ENCODE measurements at regions not wholly inside any gene's neighbourhood (a gene's known extent, or its start where the extent isn't known, plus 50 kb on each side); places are given as distances from the start of the nearest gene placed in this dataset.

DNA sequence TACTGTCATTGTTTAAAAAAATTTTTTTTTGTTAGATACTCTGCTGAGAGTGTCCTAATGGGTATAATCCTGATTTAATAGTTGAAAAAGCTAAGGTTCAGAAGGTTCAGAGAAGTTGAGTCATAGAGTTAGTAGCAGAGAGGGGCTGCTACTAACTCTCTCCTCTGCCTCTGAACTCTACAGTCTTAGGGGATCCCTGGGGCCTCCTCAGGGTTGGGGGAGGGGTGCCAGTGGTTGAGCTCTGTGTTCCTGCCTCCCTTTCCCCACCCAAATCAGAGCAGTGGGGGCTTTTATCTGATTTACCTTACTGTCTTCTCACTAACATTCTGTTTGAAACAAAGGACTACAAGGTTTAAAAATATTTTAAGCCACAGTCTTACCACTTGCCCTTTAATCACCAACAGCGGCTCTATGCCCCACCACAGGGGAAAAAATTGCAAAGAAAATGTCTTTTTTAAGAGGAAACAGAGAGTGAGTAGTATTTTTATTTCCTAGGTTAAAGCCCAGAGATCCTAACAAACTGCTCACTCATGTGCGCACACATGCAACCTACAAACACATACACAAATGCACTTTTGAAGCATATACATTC is 102.2 kb upstream of the ATP6AP2 start:
- ATAC-seq (ENCODE audit: low read depth) (no peak), DNase-seq (no peak)
- Histone ChIP-seq H4K20me1 (ENCODE audit: control insufficient read depth, insufficient read depth, low read length, poor library complexity, severe bottlenecking) (no peaks in the 10 kb centered on the region), H3K79me2 (ENCODE audit: control insufficient read depth, insufficient read depth, low read length) (no peaks in the 10 kb centered on the region), H2AFZ (ENCODE audit: insufficient read depth, low read depth, low read length, poor library complexity, severe bottlenecking) (no peak overlapping the region), H3K27ac (ENCODE audit: low read length in 2 of 2) (no peak overlapping the region), H3K4me1 (ENCODE audit: control insufficient read depth in 2 of 2, insufficient read depth in 2 of 2, low read length in 2 of 2) (peaks cover under 1 to 1% of the 10 kb centered on the region in 2 donors), H3K4me2 (replicated peaks; ENCODE audit: low read depth, low read length, poor library complexity, severe bottlenecking) (no peak overlapping the region), H3K9ac (ENCODE audit: low read length) (no peak overlapping the region), H3K36me3 (replicated peaks in 1 of 2; ENCODE audit: control extremely low read depth in 1 of 2, control insufficient read depth in 1 of 2, extremely low read depth in 1 of 2, insufficient read depth in 2 of 2, low read length in 1 of 2) (no peaks in the 10 kb centered on the region), H3K9me3 (ENCODE audit: control extremely low read depth in 1 of 3, control insufficient read depth in 2 of 3, insufficient read depth in 1 of 3, low read length in 2 of 3) (no peaks in the 10 kb centered on the region), H3K27me3 (replicated peaks in 1 of 4; ENCODE audit: control extremely low read depth in 1 of 4, control insufficient read depth in 3 of 4, insufficient read depth in 4 of 4, low read length in 3 of 4) (peaks cover 0 to 5% (median 0%) of the 10 kb centered on the region in 4 experiments), H3K4me3 (ENCODE audit: control extremely low read depth in 1 of 5, extremely low read depth in 1 of 5, insufficient read depth in 1 of 5, low read depth in 2 of 5, low read length in 4 of 5) (no peak overlapping the region)
- Mint-ChIP-seq H3K27ac (no peak overlapping the region), H3K4me1 (peaks cover 1% of the 10 kb centered on the region), H3K9me3 (ENCODE audit: insufficient read depth) (no peaks in the 10 kb centered on the region), H3K27me3 (peaks cover 11% of the 10 kb centered on the region), H3K4me3 (no peak overlapping the region)
- TF ChIP-seq, protein P1, sequence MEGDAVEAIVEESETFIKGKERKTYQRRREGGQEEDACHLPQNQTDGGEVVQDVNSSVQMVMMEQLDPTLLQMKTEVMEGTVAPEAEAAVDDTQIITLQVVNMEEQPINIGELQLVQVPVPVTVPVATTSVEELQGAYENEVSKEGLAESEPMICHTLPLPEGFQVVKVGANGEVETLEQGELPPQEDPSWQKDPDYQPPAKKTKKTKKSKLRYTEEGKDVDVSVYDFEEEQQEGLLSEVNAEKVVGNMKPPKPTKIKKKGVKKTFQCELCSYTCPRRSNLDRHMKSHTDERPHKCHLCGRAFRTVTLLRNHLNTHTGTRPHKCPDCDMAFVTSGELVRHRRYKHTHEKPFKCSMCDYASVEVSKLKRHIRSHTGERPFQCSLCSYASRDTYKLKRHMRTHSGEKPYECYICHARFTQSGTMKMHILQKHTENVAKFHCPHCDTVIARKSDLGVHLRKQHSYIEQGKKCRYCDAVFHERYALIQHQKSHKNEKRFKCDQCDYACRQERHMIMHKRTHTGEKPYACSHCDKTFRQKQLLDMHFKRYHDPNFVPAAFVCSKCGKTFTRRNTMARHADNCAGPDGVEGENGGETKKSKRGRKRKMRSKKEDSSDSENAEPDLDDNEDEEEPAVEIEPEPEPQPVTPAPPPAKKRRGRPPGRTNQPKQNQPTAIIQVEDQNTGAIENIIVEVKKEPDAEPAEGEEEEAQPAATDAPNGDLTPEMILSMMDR (IDR thresholded peaks at IDR 0.05): no peak
- no peak for TF ChIP-seq EZH2 (IDR thresholded peaks at IDR 0.05; ENCODE audit: borderline replicate concordance, insufficient read depth, low read depth, low read length, poor library complexity, severe bottlenecking)
- WGBS (ENCODE audit: insufficient coverage): no CpG with 5 or more reads among the region's 2 CpGs
- POLR2A ChIA-PET: no interaction called here
- intact Hi-C loops (cut with micrococcal nuclease): no loop called here
- CTCF ChIA-PET: no interaction called here

DNA sequence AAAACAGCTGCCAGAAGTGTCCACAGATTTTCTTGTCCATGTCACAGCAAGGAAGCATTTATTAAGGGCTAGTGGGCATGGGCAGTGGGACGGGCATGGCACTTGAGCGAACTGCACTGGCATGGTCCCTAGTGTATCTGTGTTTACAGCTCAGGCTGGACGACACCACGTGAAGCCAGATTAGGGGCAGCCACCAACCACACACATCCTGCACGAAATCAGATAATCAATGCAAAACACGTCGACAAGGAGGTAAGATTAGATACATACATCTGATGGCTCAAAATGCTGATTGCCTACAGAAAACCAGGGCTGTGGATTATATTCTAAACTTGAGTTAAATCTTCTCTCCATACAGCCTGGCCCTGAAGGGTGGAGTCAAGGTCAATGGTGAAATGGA is 103.8 kb upstream of the ATP6AP2 start:
- POLR2A ChIA-PET: interaction anchor here (0.6 kb wide), 1 partner anchor 475 kb away, joined by 3 read pairs; no protein-coding TSS in a partner anchor

More for the DNA sequence above, 103.8 kb upstream of the ATP6AP2 start:
- intact Hi-C loops (cut with micrococcal nuclease): no loop called here
- no peak for DNase-seq
- Mint-ChIP-seq H3K4me1 (peaks cover 10% of the 10 kb centered on the region), H3K4me3 (no peak overlapping the region), H3K27me3 (peaks cover 18% of the 10 kb centered on the region), H3K9me3 (ENCODE audit: insufficient read depth) (no peaks in the 10 kb centered on the region), H3K27ac (no peak overlapping the region)
- Histone ChIP-seq H3K9ac (ENCODE audit: low read length) (no peak overlapping the region), H3K79me2 (ENCODE audit: control insufficient read depth, insufficient read depth, low read length) (no peaks in the 10 kb centered on the region), H2AFZ (ENCODE audit: insufficient read depth, low read depth, low read length, poor library complexity, severe bottlenecking) (no peak overlapping the region), H3K4me3 (ENCODE audit: control extremely low read depth in 1 of 5, extremely low read depth in 1 of 5, insufficient read depth in 1 of 5, low read depth in 2 of 5, low read length in 4 of 5) (no peak overlapping the region), H3K4me2 (replicated peaks; ENCODE audit: low read depth, low read length, poor library complexity, severe bottlenecking) (no peak overlapping the region), H3K27me3 (replicated peaks in 1 of 4; ENCODE audit: control extremely low read depth in 1 of 4, control insufficient read depth in 3 of 4, insufficient read depth in 4 of 4, low read length in 3 of 4) (peaks cover 0 to 6% (median 0%) of the 10 kb centered on the region in 4 experiments), H3K36me3 (replicated peaks in 1 of 2; ENCODE audit: control extremely low read depth in 1 of 2, control insufficient read depth in 1 of 2, extremely low read depth in 1 of 2, insufficient read depth in 2 of 2, low read length in 1 of 2) (no peaks in the 10 kb centered on the region), H3K27ac (ENCODE audit: low read length in 2 of 2) (no peak overlapping the region), H4K20me1 (ENCODE audit: control insufficient read depth, insufficient read depth, low read length, poor library complexity, severe bottlenecking) (no peaks in the 10 kb centered on the region), H3K9me3 (ENCODE audit: control extremely low read depth in 1 of 3, control insufficient read depth in 2 of 3, insufficient read depth in 1 of 3, low read length in 2 of 3) (no peaks in the 10 kb centered on the region), H3K4me1 (ENCODE audit: control insufficient read depth in 2 of 2, insufficient read depth in 2 of 2, low read length in 2 of 2) (peaks cover 7 to 11% of the 10 kb centered on the region in 2 donors)
- CTCF ChIA-PET: no interaction called here
- no peak for ATAC-seq (ENCODE audit: low read depth)
- no peak for TF ChIP-seq EZH2 (IDR thresholded peaks at IDR 0.05; ENCODE audit: borderline replicate concordance, insufficient read depth, low read depth, low read length, poor library complexity, severe bottlenecking)
- no CpG with 5 or more reads among the region's 7 CpGs for WGBS (ENCODE audit: insufficient coverage)
